H1 (cell line): ENCODE measurements at regions not wholly inside any gene's neighbourhood (a gene's known extent, or its start where the extent isn't known, plus 50 kb on each side); places are given as distances from the start of the nearest gene placed in this dataset.

Experiments used
- CTCF ChIA-PET: fragments of 300-600 bp; sonication (Branson Sonifier 250); formaldehyde crosslinking; loops from one replicate; lab custom pipeline; 2021; ENCODE audit not compliant: partially characterized antibody; lab: Charles Lee
- POLR2A ChIA-PET: fragments of 300-600 bp; sonication (Branson Sonifier 250); formaldehyde crosslinking; loops from one replicate; lab custom pipeline; 2021; ENCODE audit warnings: inconsistent platforms; ENCODE audit not compliant: partially characterized antibody; lab: Charles Lee
- DNase-seq, 2 experiments: peaks; one replicate each; pipeline versions ENCODE4 v3.0.0 to v3.0.0-alpha.2; 2010 to 2022; ENCODE audit warnings: low spot score in 2 of 2, low read depth in 1 of 2, mixed read lengths in 1 of 2
- FAIRE-seq: peaks from 2 replicates; lab custom pipeline; 2011; peaks lifted over from hg19 to GRCh38; lab: Jason Lieb, UNC
- H2AFZ ChIP-seq: 2 replicates; pipeline ENCODE4 v1.8.1; 2012; ENCODE audit warnings: low read length, inconsistent platforms
- H2AK5ac ChIP-seq: 2 replicates; pipeline ENCODE4 v1.6.1; 2013; ENCODE audit warnings: low read depth, low read length
- H2BK120ac ChIP-seq: replicated peaks from 2 replicates; pipeline ENCODE3; 2013; ENCODE audit warnings: low read depth, low read length, inconsistent platforms
- H2BK12ac ChIP-seq: 2 replicates; pipeline ENCODE4 v1.6.1; 2013; ENCODE audit warnings: low read depth, low read length
- H2BK15ac ChIP-seq: 2 replicates; pipeline ENCODE4 v1.6.1; 2013; ENCODE audit warnings: low read length
- H2BK20ac ChIP-seq: 2 replicates; pipeline ENCODE4 v1.6.1; 2013; ENCODE audit warnings: low read length
- H2BK5ac ChIP-seq: 2 replicates; pipeline ENCODE4 v1.6.1; 2013; ENCODE audit warnings: low read depth, low read length
- H3K14ac ChIP-seq: 2 replicates; pipeline ENCODE4 v1.6.1; 2013; ENCODE audit warnings: inconsistent platforms; ENCODE audit not compliant: insufficient read length
- H3K18ac ChIP-seq: 2 replicates; pipeline ENCODE4 v1.6.1; 2013; ENCODE audit warnings: low read length; ENCODE audit errors: extremely low read depth
- H3K23ac ChIP-seq: 2 replicates; pipeline ENCODE4 v1.6.1; 2013; ENCODE audit warnings: inconsistent platforms; ENCODE audit not compliant: insufficient read length
- H3K23me2 ChIP-seq: 2 replicates; pipeline ENCODE4 v1.6.1; 2013; ENCODE audit warnings: low read depth, low read length
- H3K27ac ChIP-seq: 2 replicates; pipeline ENCODE4 v1.6.1; 2011; ENCODE audit warnings: low read depth, low read length, inconsistent platforms
- H3K27me3 ChIP-seq, 4 experiments: replicated peaks in 1 of 4; 1 replicate in 1 of 4; 2 replicates in 3 of 4; pipeline versions ENCODE4 v1.6.1 to v1.8.1; 2011 to 2013; ENCODE audit warnings: low read length in 3 of 4, mild to moderate bottlenecking in 3 of 4, inconsistent platforms in 2 of 4, mixed read lengths in 2 of 4, moderate library complexity in 1 of 4; ENCODE audit not compliant: control insufficient read depth in 3 of 4, insufficient read depth in 3 of 4; ENCODE audit errors: extremely low read depth in 1 of 4
- H3K36me3 ChIP-seq, 4 experiments: 2 replicates each; pipeline versions ENCODE4 v1.6.1 to v1.8.1; 2011 to 2013; ENCODE audit warnings: mild to moderate bottlenecking in 4 of 4, low read length in 3 of 4, moderate library complexity in 2 of 4, control low read depth in 1 of 4, inconsistent platforms in 1 of 4; ENCODE audit not compliant: insufficient read depth in 4 of 4, control insufficient read depth in 2 of 4
- H3K4ac ChIP-seq: replicated peaks from 2 replicates; pipeline ENCODE3; 2013; ENCODE audit warnings: low read length, low read depth, mixed read lengths, inconsistent platforms; ENCODE audit not compliant: insufficient read length
- H3K4me1 ChIP-seq, 4 experiments: replicated peaks in 1 of 4; 1 replicate in 1 of 4; 2 replicates in 3 of 4; pipeline versions ENCODE4 v1.6.1 to v1.8.1; 2011 to 2013; ENCODE audit warnings: low read length in 3 of 4, inconsistent platforms in 2 of 4, mixed read lengths in 1 of 4; ENCODE audit not compliant: insufficient read depth in 4 of 4, control insufficient read depth in 3 of 4
- H3K4me2 ChIP-seq, 2 experiments: 2 replicates each; pipeline versions ENCODE4 v1.6.1 to v1.8.1; 2011 to 2013; ENCODE audit warnings: low read depth in 2 of 2, low read length in 2 of 2, control low read depth in 1 of 2, inconsistent platforms in 1 of 2, mild to moderate bottlenecking in 1 of 2; ENCODE audit not compliant: insufficient read depth in 1 of 2
- H3K4me3 ChIP-seq, 4 experiments: fragments of 200-600, 300-600 bp in 1 of 4; sonication (generic), shearing (Covaris generic), sonication (Bioruptor Twin) in 1 of 4; 2 replicates each; pipeline versions ENCODE4 v1.5.1 to v1.8.1; 2011 to 2016; ENCODE audit warnings: low read length in 4 of 4, low read depth in 3 of 4, control low read depth in 2 of 4, inconsistent platforms in 2 of 4, mild to moderate bottlenecking in 2 of 4, mixed read lengths in 1 of 4, moderate library complexity in 1 of 4; ENCODE audit not compliant: insufficient read depth in 2 of 4; ENCODE audit errors: extremely low read depth in 1 of 4
- H3K56ac ChIP-seq: replicated peaks from 2 replicates; pipeline ENCODE3; 2013; ENCODE audit warnings: low read depth, mild to moderate bottlenecking, mixed read lengths, low read length, inconsistent platforms; ENCODE audit not compliant: insufficient read length
- H3K79me1 ChIP-seq: 2 replicates; pipeline ENCODE4 v1.6.1; 2013; ENCODE audit warnings: low read depth, low read length, control low read depth
- H3K79me2 ChIP-seq, 2 experiments: 2 replicates each; pipeline versions ENCODE4 v1.6.1 to v1.8.1; 2012 to 2013; ENCODE audit warnings: low read length in 2 of 2, mild to moderate bottlenecking in 2 of 2, inconsistent platforms in 1 of 2; ENCODE audit not compliant: insufficient read depth in 2 of 2, control insufficient read depth in 1 of 2
- H3K9ac ChIP-seq, 4 experiments: replicated peaks in 1 of 4; 1 replicate in 1 of 4; 2 replicates in 3 of 4; pipeline versions ENCODE4 v1.6.1 to v1.8.1; 2011 to 2013; ENCODE audit warnings: low read depth in 3 of 4, low read length in 3 of 4, control low read depth in 2 of 4, mild to moderate bottlenecking in 2 of 4, moderate library complexity in 2 of 4, inconsistent platforms in 1 of 4; ENCODE audit errors: extremely low read depth in 1 of 4
- H3K9me3 ChIP-seq, 2 experiments: 2 replicates each; pipeline versions ENCODE4 v1.6.1 to v1.8.1; 2012 to 2013; ENCODE audit warnings: mild to moderate bottlenecking in 2 of 2, moderate library complexity in 2 of 2, control low read depth in 1 of 2, inconsistent platforms in 1 of 2, low read depth in 1 of 2, low read length in 1 of 2, mixed read lengths in 1 of 2; ENCODE audit not compliant: insufficient read depth in 2 of 2
- H4K20me1 ChIP-seq, 2 experiments: replicated peaks in 1 of 2; 2 replicates each; pipeline versions ENCODE3 to v1.8.1; 2011 to 2013; ENCODE audit warnings: inconsistent platforms in 2 of 2, low read length in 2 of 2, mild to moderate bottlenecking in 1 of 2; ENCODE audit not compliant: insufficient read depth in 2 of 2, control insufficient read depth in 1 of 2
- H4K5ac ChIP-seq: 2 replicates; pipeline ENCODE4 v1.6.1; 2013; ENCODE audit warnings: low read length, low read depth, mixed read lengths, inconsistent platforms; ENCODE audit not compliant: insufficient read length
- H4K8ac ChIP-seq: 2 replicates; pipeline ENCODE4 v1.8.0; 2013; ENCODE audit warnings: mild to moderate bottlenecking, moderate library complexity, low read length, inconsistent platforms; ENCODE audit not compliant: insufficient read depth; ENCODE audit errors: extremely low read depth
- H4K91ac ChIP-seq: replicated peaks from 2 replicates; pipeline ENCODE3; 2013; ENCODE audit warnings: low read length, mixed read lengths, inconsistent platforms; ENCODE audit not compliant: insufficient read length
- ASH2L ChIP-seq: fragments of 200-600, 300-600 bp; sonication (generic); IDR thresholded peaks from one replicate; pipeline ENCODE4 v1.7.1; 2017; ENCODE audit warnings: low read length
- CBX8 ChIP-seq: fragments of 300-800, 300-1000 bp; sonication (generic); IDR thresholded peaks from 2 replicates; pipeline ENCODE4 v1.7.1; 2016; ENCODE audit warnings: low read depth, low read length, borderline replicate concordance
- CHD2 ChIP-seq: IDR thresholded peaks from 2 replicates; pipeline ENCODE4 v1.6.1; 2012; ENCODE audit warnings: low read length, improper control_type of control experiment
- E2F6 ChIP-seq: IDR thresholded peaks from 2 replicates; pipeline ENCODE4 v1.6.1; 2012; ENCODE audit warnings: inconsistent platforms
- GABPA ChIP-seq: IDR thresholded peaks from 2 replicates; pipeline ENCODE4 v1.6.1; 2011; ENCODE audit warnings: mild to moderate bottlenecking, low read length, moderate library complexity, borderline replicate concordance; ENCODE audit not compliant: insufficient read depth
- KDM5A ChIP-seq: fragments of 200-600 bp; IDR thresholded peaks from 2 replicates; pipeline ENCODE4 v1.7.1; 2012; ENCODE audit warnings: mild to moderate bottlenecking, low read length, inconsistent platforms, mixed read lengths
- PHF8 ChIP-seq: fragments of 200-600 bp; sonication (generic); conservative IDR thresholded peaks from 2 replicates; pipeline ENCODE4 v1.7.1; 2012; ENCODE audit warnings: low read depth, mild to moderate bottlenecking, inconsistent platforms, low read length, moderate library complexity
- POU5F1 ChIP-seq: IDR thresholded peaks from 2 replicates; pipeline ENCODE4 v1.6.1; 2011; ENCODE audit warnings: low read depth, mild to moderate bottlenecking, low read length, moderate library complexity
- RFX5 ChIP-seq: IDR thresholded peaks from 2 replicates; pipeline ENCODE4 v1.6.1; 2011; ENCODE audit warnings: low read depth, low read length, improper control_type of control experiment, borderline replicate concordance
- SIN3A ChIP-seq, 2 experiments: IDR thresholded peaks in 1 of 2; conservative IDR thresholded peaks in 1 of 2; 2 replicates each; pipeline ENCODE4 v1.6.1; 2011 to 2012; ENCODE audit warnings: low read length in 2 of 2, improper control_type of control experiment in 1 of 2, low read depth in 1 of 2, mild to moderate bottlenecking in 1 of 2
- SIX5 ChIP-seq: IDR thresholded peaks from 2 replicates; pipeline ENCODE4 v1.6.1; 2011; ENCODE audit warnings: mild to moderate bottlenecking, low read depth, low read length
- TBP ChIP-seq: IDR thresholded peaks from 2 replicates; pipeline ENCODE4 v1.6.1; 2011; ENCODE audit warnings: low read depth, low read length, improper control_type of control experiment
- TEAD4 ChIP-seq: IDR thresholded peaks from 2 replicates; pipeline ENCODE4 v1.6.1; 2012; ENCODE audit warnings: low read depth, low read length, inconsistent platforms, mixed read lengths
- USF2 ChIP-seq: IDR thresholded peaks from 2 replicates; pipeline ENCODE4 v1.6.1; 2011; ENCODE audit warnings: low read length, improper control_type of control experiment
- WGBS, 2 experiments: shearing (Covaris generic) in 1 of 2; methylation state at CpG; one replicate each; pipeline versions ENCODE4 v1.1.6 to v1.1.7; 2013 to 2015; ENCODE audit warnings: low lambda C conversion rate in 2 of 2, mixed read lengths in 2 of 2, inconsistent platforms in 1 of 2, low coverage in 1 of 2, missing lambda C conversion rate in 1 of 2; ENCODE audit not compliant: insufficient replicate concordance in 2 of 2, insufficient coverage in 1 of 2, insufficient read length in 1 of 2; ENCODE audit errors: extremely low coverage in 1 of 2, missing lambda C conversion rate in 1 of 2; 5-methylcytosine and 5-hydroxymethylcytosine counted together

- ChIA-PET POLR2A (no interaction called here), CTCF (interaction anchor here (0.9 to 1.3 kb wide), 2 partner anchors 42 to 999 kb away, joined by 3 read pairs; no protein-coding TSS in a partner anchor)
- Histone ChIP-seq H3K9me3 (no peaks in the 10 kb centered on the region), H3K4me2 (no peak overlapping the region), H4K5ac (no peak overlapping the region), H3K14ac (no peak overlapping the region), H2BK20ac (no peak overlapping the region), H4K8ac (no peak overlapping the region), H3K18ac (no peak overlapping the region), H2BK120ac (no peak overlapping the region), H3K4me3 (no peak overlapping the region), H3K27me3 (no peaks in the 10 kb centered on the region), H3K4ac (no peak overlapping the region), H3K23me2 (no peaks in the 10 kb centered on the region), H3K9ac (no peak overlapping the region), H3K56ac (no peak overlapping the region), H2BK12ac (no peak overlapping the region), H3K27ac (no peak overlapping the region), H2BK15ac (no peak overlapping the region), H3K23ac (no peak overlapping the region), H4K91ac (no peak overlapping the region), H2AFZ (no peak overlapping the region), H3K79me2 (no peaks in the 10 kb centered on the region), H3K36me3 (no peaks in the 10 kb centered on the region), H2BK5ac (no peak overlapping the region), H2AK5ac (no peak overlapping the region), H3K4me1 (peaks cover 0 to 8% (median 4%) of the 10 kb centered on the region in 4 experiments; a peak in 2 of 7 replicates), H3K79me1 (no peaks in the 10 kb centered on the region), H4K20me1 (no peaks in the 10 kb centered on the region)
- no peak for FAIRE-seq
- DNase-seq: no peak
- 79% methylated on average over 1 of the region's 1 CpG; no CpG with 5 or more reads in 1 of the 2 experiments for WGBS, 2 experiments
- no peak for TF ChIP-seq CHD2
- TF ChIP-seq POU5F1: no peak
- TF ChIP-seq USF2: no peak
- TF ChIP-seq TBP: no peak
- no peak for TF ChIP-seq SIX5
- TF ChIP-seq ASH2L: no peak
- TF ChIP-seq SIN3A (conservative IDR thresholded peaks at IDR 0.05 in 1 of 2, IDR thresholded peaks at IDR 0.05 in 1 of 2; ENCODE audit: low read depth in 1 of 2, low read length in 2 of 2): no peak
- TF ChIP-seq TEAD4: no peak
- TF ChIP-seq GABPA: no peak
- no peak for TF ChIP-seq CBX8
- TF ChIP-seq PHF8: no peak
- TF ChIP-seq RFX5: no peak
- no peak for TF ChIP-seq E2F6
- no peak for TF ChIP-seq KDM5A
Measured at GRCh38 chr5:158133369-158133768, 274.4 kb upstream of the CLINT1 start.
